Body of pancreas (tissue), 4 donors: ENCODE measurements at regions not wholly inside any gene's neighbourhood (a gene's known extent, or its start where the extent isn't known, plus 50 kb on each side); places are given as distances from the start of the nearest gene placed in this dataset.

Experiments
- POLR2A ChIP-seq, 3 donors: fragments of 450-650 bp; IDR thresholded peaks; one replicate each; pipeline ENCODE4 v1.6.1; 2016; ENCODE audit warnings: antibody characterized with exemption in 3 of 3, mild to moderate bottlenecking in 2 of 3
- TF ChIP-seq, protein P1 (sequence below), 7 experiments: fragments of 450-650 bp in 4 of 7; fragments of 200-600 bp in 3 of 7; sonication (generic) in 3 of 7; IDR thresholded peaks; one replicate each; pipeline ENCODE4 v1.5.1; 2016 to 2019; ENCODE audit warnings: antibody characterized with exemption in 7 of 7

DNA sequence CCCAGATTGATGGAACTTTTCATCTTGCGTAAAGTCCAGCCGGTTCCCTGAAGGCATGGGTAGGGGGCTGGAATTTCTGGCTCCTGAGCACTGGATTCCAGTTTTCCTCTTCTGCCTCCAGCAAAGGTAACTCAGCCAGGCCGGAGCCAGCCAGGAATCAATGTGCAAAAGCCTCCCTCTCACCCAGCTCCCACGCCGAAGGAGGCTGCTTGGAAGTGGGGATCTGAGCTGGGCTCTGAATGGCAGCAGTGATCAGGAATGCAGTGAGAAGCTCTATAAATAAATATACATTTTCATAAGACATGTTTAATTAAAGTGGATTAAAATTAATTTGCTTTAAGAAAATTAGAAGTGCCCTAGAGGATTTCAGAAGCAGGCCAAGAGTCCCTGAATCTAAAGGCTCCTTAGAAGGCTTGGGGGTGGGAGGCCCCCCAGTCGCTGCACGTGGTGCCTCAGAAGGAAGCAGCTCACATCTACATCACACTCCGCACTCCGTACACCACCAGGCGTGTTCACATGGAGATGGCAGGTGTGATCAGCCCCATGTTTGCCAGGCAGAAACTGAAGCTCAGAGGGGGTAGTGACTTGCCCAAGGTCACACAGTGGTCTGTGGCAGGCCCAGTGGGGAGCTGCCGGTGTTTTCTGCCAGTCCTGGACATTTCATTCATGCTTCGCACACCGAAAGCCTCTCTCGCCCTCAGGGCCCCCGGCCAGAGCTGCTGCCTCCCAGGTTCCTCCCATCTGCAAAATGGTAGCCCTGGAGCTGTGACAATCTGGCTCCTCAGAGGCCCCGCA, 148.6 kb upstream of the LINGO1 start:
- TF ChIP-seq, protein P1, sequence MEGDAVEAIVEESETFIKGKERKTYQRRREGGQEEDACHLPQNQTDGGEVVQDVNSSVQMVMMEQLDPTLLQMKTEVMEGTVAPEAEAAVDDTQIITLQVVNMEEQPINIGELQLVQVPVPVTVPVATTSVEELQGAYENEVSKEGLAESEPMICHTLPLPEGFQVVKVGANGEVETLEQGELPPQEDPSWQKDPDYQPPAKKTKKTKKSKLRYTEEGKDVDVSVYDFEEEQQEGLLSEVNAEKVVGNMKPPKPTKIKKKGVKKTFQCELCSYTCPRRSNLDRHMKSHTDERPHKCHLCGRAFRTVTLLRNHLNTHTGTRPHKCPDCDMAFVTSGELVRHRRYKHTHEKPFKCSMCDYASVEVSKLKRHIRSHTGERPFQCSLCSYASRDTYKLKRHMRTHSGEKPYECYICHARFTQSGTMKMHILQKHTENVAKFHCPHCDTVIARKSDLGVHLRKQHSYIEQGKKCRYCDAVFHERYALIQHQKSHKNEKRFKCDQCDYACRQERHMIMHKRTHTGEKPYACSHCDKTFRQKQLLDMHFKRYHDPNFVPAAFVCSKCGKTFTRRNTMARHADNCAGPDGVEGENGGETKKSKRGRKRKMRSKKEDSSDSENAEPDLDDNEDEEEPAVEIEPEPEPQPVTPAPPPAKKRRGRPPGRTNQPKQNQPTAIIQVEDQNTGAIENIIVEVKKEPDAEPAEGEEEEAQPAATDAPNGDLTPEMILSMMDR (IDR thresholded peaks at IDR 0.05) = no peak
- no peak for TF ChIP-seq POLR2A (IDR thresholded peaks at IDR 0.05)
